CD4-positive, alpha-beta memory T cell (primary cell): ENCODE measurements at regions not wholly inside any gene's neighbourhood (a gene's known extent, or its start where the extent isn't known, plus 50 kb on each side); places are given as distances from the start of the nearest gene placed in this dataset.

Experiments
- CTCF ChIA-PET: fragments of 350-600 bp; sonication (Branson Sonifier 250); formaldehyde crosslinking; loops from one replicate; lab custom pipeline; 2021; ENCODE audit warnings: inconsistent platforms; ENCODE audit not compliant: partially characterized antibody; lab: Charles Lee
- POLR2A ChIA-PET: fragments of 350-600 bp; sonication (Branson Sonifier 250); formaldehyde crosslinking; loops from one replicate; lab custom pipeline; 2021; ENCODE audit not compliant: partially characterized antibody; lab: Charles Lee
- DNase-seq, 5 donors: peaks; one replicate each; pipeline versions ENCODE4 v3.0.0 to v3.0.0-alpha.2; 2020 to 2022; ENCODE audit warnings: mixed read lengths in 1 of 5
- H3K27ac ChIP-seq: one replicate; pipeline ENCODE4 v1.7.0; 2013; ENCODE audit warnings: low read depth, low read length
- H3K27me3 ChIP-seq: 2 replicates; pipeline ENCODE4 v1.7.0; 2013; ENCODE audit warnings: mild to moderate bottlenecking, low read length, moderate library complexity; ENCODE audit not compliant: insufficient read depth
- H3K36me3 ChIP-seq: 2 replicates; pipeline ENCODE4 v1.7.0; 2013; ENCODE audit warnings: mild to moderate bottlenecking, low read length, moderate library complexity; ENCODE audit not compliant: insufficient read depth
- H3K4me1 ChIP-seq: 2 replicates; pipeline ENCODE4 v1.7.0; 2013; ENCODE audit warnings: mild to moderate bottlenecking, low read length, moderate library complexity; ENCODE audit not compliant: insufficient read depth
- H3K4me3 ChIP-seq, 2 donors: one replicate each; pipeline ENCODE4 v1.7.0; 2013; ENCODE audit warnings: low read length in 2 of 2, mild to moderate bottlenecking in 1 of 2
- H3K9me3 ChIP-seq, 2 donors: one replicate each; pipeline ENCODE4 v1.7.0; 2013; ENCODE audit warnings: low read length in 2 of 2, control low read depth in 1 of 2; ENCODE audit not compliant: control insufficient read depth in 1 of 2
- H3K27ac Mint-ChIP-seq, 7 donors: one replicate each; pipeline ENCODE4 v1.8.0; 2020 to 2021; ENCODE audit warnings: mixed read lengths in 7 of 7, mild to moderate bottlenecking in 6 of 7, inconsistent platforms in 3 of 7, moderate library complexity in 3 of 7
- H3K27me3 Mint-ChIP-seq, 2 donors: one replicate each; pipeline ENCODE4 v1.8.0; 2020 to 2021; ENCODE audit warnings: mixed read lengths in 2 of 2
- H3K36me3 Mint-ChIP-seq, 2 donors: one replicate each; pipeline ENCODE4 v1.8.0; 2020 to 2021; ENCODE audit warnings: mixed read lengths in 2 of 2, inconsistent platforms in 1 of 2, mild to moderate bottlenecking in 1 of 2
- H3K4me1 Mint-ChIP-seq, 4 donors: one replicate each; pipeline ENCODE4 v1.8.0; 2020 to 2021; ENCODE audit warnings: mixed read lengths in 4 of 4, mild to moderate bottlenecking in 1 of 4
- H3K4me3 Mint-ChIP-seq, 8 donors: one replicate each; pipeline ENCODE4 v1.8.0; 2020 to 2021; ENCODE audit warnings: mixed read lengths in 8 of 8, mild to moderate bottlenecking in 7 of 8, moderate library complexity in 6 of 8, inconsistent platforms in 3 of 8
- H3K9me3 Mint-ChIP-seq, 8 donors: one replicate each; pipeline ENCODE4 v1.8.0; 2020 to 2021; ENCODE audit warnings: mixed read lengths in 8 of 8, mild to moderate bottlenecking in 5 of 8, inconsistent platforms in 3 of 8, moderate library complexity in 1 of 8
- intact Hi-C: fragments of 100-400 bp; cut with micrococcal nuclease; formaldehyde crosslinking; loops from one replicate; pipeline ENCODE4 v1.15.1; 2023

DNA sequence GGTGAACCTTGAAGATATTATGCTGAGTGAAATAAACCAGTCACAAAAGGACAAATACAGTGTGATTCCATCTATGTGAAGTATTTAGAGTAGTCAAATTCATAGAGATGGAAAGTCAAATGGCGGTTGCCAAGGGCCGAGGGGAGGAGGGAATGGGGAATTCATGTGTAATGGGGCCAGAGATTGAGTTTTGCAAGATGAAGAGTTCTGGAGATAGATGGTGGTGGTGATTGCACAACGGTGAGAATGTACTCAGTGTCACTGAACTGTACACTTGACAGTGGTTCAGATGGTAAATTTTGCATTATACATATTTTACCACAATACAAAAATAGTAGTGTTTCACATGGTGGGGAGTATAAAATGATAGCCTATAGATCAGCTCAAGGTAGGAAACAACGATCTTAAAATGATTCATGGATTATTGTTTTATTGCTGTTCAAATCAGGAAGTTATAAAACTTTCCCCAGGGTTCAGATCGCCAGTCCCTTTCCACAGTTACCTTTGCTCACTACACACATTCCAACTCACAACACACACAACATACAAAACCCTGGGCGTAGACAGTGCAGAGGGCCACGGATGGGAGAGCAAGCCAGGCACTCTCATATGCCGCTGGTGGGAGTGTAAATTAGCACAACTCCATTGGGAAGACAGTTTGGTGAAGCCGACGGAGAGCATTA lies 219.9 kb downstream of the ZIC5 start:
- ChIA-PET POLR2A (interaction anchor here (0.7 kb wide), 1 partner anchor 14 kb away, joined by 3 read pairs; no protein-coding TSS in a partner anchor), CTCF (no interaction called here)
- intact Hi-C loops, result no loop called here

GRCh38 chr13:99750951-99751350 lies 220.6 kb downstream of the ZIC5 start:
- Histone ChIP-seq H3K36me3 (no peaks in the 10 kb centered on the region), H3K27ac (no peak overlapping the region), H3K4me1 (no peaks in the 10 kb centered on the region), H3K27me3 (no peaks in the 10 kb centered on the region), H3K9me3 (no peaks in the 10 kb centered on the region), H3K4me3 (no peak overlapping the region)
- no peak overlapping the region for H3K27ac Mint-ChIP-seq
- intact Hi-C loops, result no loop called here
- no peak overlapping the region for H3K4me3 Mint-ChIP-seq
- CTCF ChIA-PET, result no interaction called here
- no peak for DNase-seq
- H3K9me3 Mint-ChIP-seq, result peaks cover 0 to 2% (median 0%) of the 10 kb centered on the region in 8 donors
- H3K36me3 Mint-ChIP-seq, result peaks cover 0 to 33% of the 10 kb centered on the region in 2 donors
- POLR2A ChIA-PET, result interaction anchor here (0.7 kb wide), 1 partner anchor 14 kb away, joined by 3 read pairs; no protein-coding TSS in a partner anchor
- no peaks in the 10 kb centered on the region for H3K27me3 Mint-ChIP-seq
- peaks cover 0 to 6% (median 3%) of the 10 kb centered on the region in 4 donors for H3K4me1 Mint-ChIP-seq

More for the DNA sequence above, 219.9 kb downstream of the ZIC5 start:
- Histone ChIP-seq H3K9me3 (no peaks in the 10 kb centered on the region), H3K27ac (no peak overlapping the region), H3K4me3 (no peak overlapping the region), H3K36me3 (no peaks in the 10 kb centered on the region), H3K4me1 (no peaks in the 10 kb centered on the region), H3K27me3 (no peaks in the 10 kb centered on the region)
- peaks cover 0 to 33% of the 10 kb centered on the region in 2 donors for H3K36me3 Mint-ChIP-seq
- no peaks in the 10 kb centered on the region for H3K27me3 Mint-ChIP-seq
- H3K4me3 Mint-ChIP-seq, result no peak overlapping the region
- DNase-seq, result no peak
- H3K27ac Mint-ChIP-seq, result peak overlapping the region in 1 of 7 donors; percentile 23
- H3K4me1 Mint-ChIP-seq, result peaks cover 0 to 6% (median 3%) of the 10 kb centered on the region in 4 donors
- peaks cover 0 to 2% (median 0%) of the 10 kb centered on the region in 8 donors for H3K9me3 Mint-ChIP-seq

DNA sequence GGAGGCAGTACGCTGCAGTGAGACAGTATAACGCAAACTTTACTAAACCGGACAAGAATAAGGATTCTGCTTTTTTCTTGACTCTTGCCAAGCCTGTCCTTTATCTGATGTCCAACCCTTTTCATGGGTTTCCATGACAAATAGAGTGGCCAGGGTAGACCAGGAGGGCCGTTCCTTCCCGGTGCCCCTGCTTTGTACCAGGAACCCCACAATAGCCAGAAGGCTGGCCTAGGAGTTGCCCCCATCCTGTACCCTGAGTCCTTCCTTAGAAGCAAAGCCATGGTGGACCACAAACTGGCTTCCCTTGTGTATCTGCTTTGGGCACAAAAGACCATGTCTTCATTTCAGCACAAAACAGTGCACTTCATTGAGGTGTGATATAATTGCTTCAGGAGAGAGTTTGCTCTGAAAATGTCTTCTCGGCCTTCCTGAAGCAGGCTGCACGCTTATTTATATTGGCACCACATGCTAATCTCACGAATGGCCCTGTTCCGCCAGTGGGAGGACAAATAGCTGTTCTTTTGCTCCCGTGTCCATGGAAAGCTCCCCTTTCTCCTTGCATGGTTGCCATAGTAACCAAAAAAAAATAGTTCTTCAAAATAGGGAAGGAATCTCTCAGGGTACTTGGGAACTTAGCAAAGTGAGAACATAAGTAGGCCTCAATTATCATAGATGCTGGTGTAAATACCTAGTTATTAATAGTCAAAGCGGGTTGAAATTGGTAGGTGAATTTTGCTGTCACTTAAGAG lies 222.1 kb downstream of the ZIC5 start:
- H3K27ac ChIP-seq, result no peak overlapping the region
- Mint-ChIP-seq H3K4me1 (peaks cover 0 to 4% (median 1%) of the 10 kb centered on the region in 4 donors), H3K4me3 (no peak overlapping the region), H3K36me3 (peaks cover 0 to 28% of the 10 kb centered on the region in 2 donors), H3K27ac (peak overlapping the region in 1 of 7 donors; percentile 25), H3K9me3 (peaks cover 0 to 2% (median 0%) of the 10 kb centered on the region in 8 donors), H3K27me3 (no peaks in the 10 kb centered on the region)
- H3K9me3 ChIP-seq, result no peaks in the 10 kb centered on the region
- H3K4me3 ChIP-seq, result no peak overlapping the region
- no peaks in the 10 kb centered on the region for H3K36me3 ChIP-seq
- intact Hi-C loops, result no loop called here
- no peaks in the 10 kb centered on the region for H3K27me3 ChIP-seq
- no peaks in the 10 kb centered on the region for H3K4me1 ChIP-seq
- POLR2A ChIA-PET, result no interaction called here
- CTCF ChIA-PET, result no interaction called here
- DNase-seq, result no peak

DNA sequence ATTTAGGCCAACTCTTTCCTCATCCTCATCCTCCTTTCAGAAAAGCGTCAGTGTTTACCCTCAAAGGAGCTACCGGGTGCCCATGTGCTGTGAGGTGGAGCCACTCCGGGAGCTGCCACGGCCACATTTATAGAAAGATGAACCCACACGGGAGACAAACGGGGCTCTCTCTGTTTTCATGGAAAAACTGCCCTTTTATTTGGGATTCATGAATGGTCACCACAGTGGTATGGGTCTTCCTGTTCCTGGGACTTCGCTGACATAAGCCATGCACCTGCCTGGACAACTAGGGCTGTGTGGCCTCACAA lies 224.2 kb downstream of the ZIC5 start:
- POLR2A ChIA-PET, result no interaction called here
- Histone ChIP-seq H3K27me3 (no peaks in the 10 kb centered on the region), H3K27ac (no peak overlapping the region), H3K4me1 (no peaks in the 10 kb centered on the region), H3K36me3 (no peaks in the 10 kb centered on the region), H3K4me3 (no peak overlapping the region), H3K9me3 (no peaks in the 10 kb centered on the region)
- intact Hi-C loops, result no loop called here
- H3K4me3 Mint-ChIP-seq, result no peak overlapping the region
- peaks cover 0 to 28% of the 10 kb centered on the region in 2 donors for H3K36me3 Mint-ChIP-seq
- CTCF ChIA-PET, result no interaction called here
- H3K27me3 Mint-ChIP-seq, result no peaks in the 10 kb centered on the region
- peaks cover 0 to 2% (median 0%) of the 10 kb centered on the region in 8 donors for H3K9me3 Mint-ChIP-seq
- DNase-seq, result no peak
- H3K4me1 Mint-ChIP-seq, result peaks cover 0 to 2% (median 0%) of the 10 kb centered on the region in 4 donors
- H3K27ac Mint-ChIP-seq, result no peak overlapping the region

GRCh38 chr13:99746637-99747402 lies 224.7 kb downstream of the ZIC5 start:
- ChIA-PET POLR2A (no interaction called here), CTCF (no interaction called here)
- Mint-ChIP-seq H3K27ac (no peak overlapping the region), H3K27me3 (no peaks in the 10 kb centered on the region), H3K36me3 (peaks cover 0 to 24% of the 10 kb centered on the region in 2 donors), H3K4me1 (no peaks in the 10 kb centered on the region), H3K9me3 (peaks cover 0 to 2% (median 0%) of the 10 kb centered on the region in 8 donors), H3K4me3 (no peak overlapping the region)
- Histone ChIP-seq H3K27me3 (no peaks in the 10 kb centered on the region), H3K36me3 (no peaks in the 10 kb centered on the region), H3K9me3 (no peaks in the 10 kb centered on the region), H3K4me1 (no peaks in the 10 kb centered on the region), H3K27ac (no peak overlapping the region), H3K4me3 (no peak overlapping the region)
- no peak for DNase-seq
- intact Hi-C loops, result no loop called here

GRCh38 chr13:99743094-99743493 lies 228.5 kb downstream of the ZIC5 start:
- H3K4me1 ChIP-seq, result no peaks in the 10 kb centered on the region
- H3K27me3 Mint-ChIP-seq, result no peaks in the 10 kb centered on the region
- ChIA-PET CTCF (interaction anchor here (0.6 kb wide), 1 partner anchor 557 kb away, joined by 3 read pairs; no protein-coding TSS in a partner anchor), POLR2A (no interaction called here)
- no peak overlapping the region for H3K27ac Mint-ChIP-seq
- H3K27me3 ChIP-seq, result no peaks in the 10 kb centered on the region
- H3K27ac ChIP-seq, result no peak overlapping the region
- no peak overlapping the region for H3K4me3 Mint-ChIP-seq
- no peaks in the 10 kb centered on the region for H3K9me3 ChIP-seq
- peaks cover 0 to 10% of the 10 kb centered on the region in 2 donors for H3K36me3 Mint-ChIP-seq
- H3K4me1 Mint-ChIP-seq, result peaks cover 0 to 5% (median 3%) of the 10 kb centered on the region in 4 donors
- DNase-seq, result no peak
- intact Hi-C loops, result no loop called here
- no peaks in the 10 kb centered on the region for H3K36me3 ChIP-seq
- H3K4me3 ChIP-seq, result no peak overlapping the region
- no peaks in the 10 kb centered on the region for H3K9me3 Mint-ChIP-seq

GRCh38 chr13:99741960-99742359 lies 229.6 kb downstream of the ZIC5 start:
- CTCF ChIA-PET, result no interaction called here
- POLR2A ChIA-PET, result no interaction called here
- Mint-ChIP-seq H3K36me3 (no peaks in the 10 kb centered on the region), H3K27me3 (no peaks in the 10 kb centered on the region), H3K9me3 (no peaks in the 10 kb centered on the region), H3K4me3 (no peak overlapping the region), H3K27ac (no peak overlapping the region), H3K4me1 (peaks cover 0 to 5% (median 3%) of the 10 kb centered on the region in 4 donors)
- Histone ChIP-seq H3K9me3 (no peaks in the 10 kb centered on the region), H3K36me3 (no peaks in the 10 kb centered on the region), H3K4me3 (no peak overlapping the region), H3K27ac (no peak overlapping the region), H3K4me1 (no peaks in the 10 kb centered on the region), H3K27me3 (no peaks in the 10 kb centered on the region)
- intact Hi-C loops, result no loop called here
- DNase-seq, result no peak
